ENCODE measurements at regions not wholly inside any gene's neighbourhood (a gene's known extent, or its start where the extent isn't known, plus 50 kb on each side); places are given as distances from the start of the nearest gene placed in this dataset.

- ChIA-PET CTCF (no interaction called here), POLR2A (no interaction called here)
- DNase-seq (ENCODE audit: low read depth, low spot score) = no peak
- TF ChIP-seq CTCF (IDR thresholded peaks at IDR 0.05; ENCODE audit: insufficient read depth, low read length, missing control alignments) = no peak
- H3K4me3 ChIP-seq (ENCODE audit: low read depth, low read length) = no peak overlapping the region
Observed at GRCh38 chr5:57552033-57552432, 69.4 kb upstream of the ACTBL2 start.

- ChIA-PET POLR2A (no interaction called here), CTCF (no interaction called here)
- no peak overlapping the region for H3K4me3 ChIP-seq (ENCODE audit: low read depth, low read length)
- DNase-seq (ENCODE audit: low read depth, low spot score) = no peak
- no peak for TF ChIP-seq CTCF (IDR thresholded peaks at IDR 0.05; ENCODE audit: insufficient read depth, low read length, missing control alignments)
Observed at GRCh38 chr5:57551251-57551650, 68.6 kb upstream of the ACTBL2 start.

GRCh38 chr5:57550132-57550531, 67.5 kb upstream of the ACTBL2 start:
- H3K4me3 ChIP-seq (ENCODE audit: low read depth, low read length) = no peak overlapping the region
- CTCF ChIA-PET = no interaction called here
- no peak for DNase-seq (ENCODE audit: low read depth, low spot score)
- no peak for TF ChIP-seq CTCF (IDR thresholded peaks at IDR 0.05; ENCODE audit: insufficient read depth, low read length, missing control alignments)
- POLR2A ChIA-PET = no interaction called here

- CTCF ChIA-PET = no interaction called here
- POLR2A ChIA-PET = no interaction called here
Observed at GRCh38 chr5:57549566-57549965, 67.0 kb upstream of the ACTBL2 start.

GRCh38 chr5:57540823-57541222, 58.2 kb upstream of the ACTBL2 start:
- POLR2A ChIA-PET = no interaction called here
- CTCF ChIA-PET = interaction anchor here (1.3 kb wide), 1 partner anchor 243 kb away, joined by 4 read pairs; no protein-coding TSS in a partner anchor
- H3K4me3 ChIP-seq (ENCODE audit: low read depth, low read length) = no peak overlapping the region
- no peak for TF ChIP-seq CTCF (IDR thresholded peaks at IDR 0.05; ENCODE audit: insufficient read depth, low read length, missing control alignments)
- DNase-seq (ENCODE audit: low read depth, low spot score) = no peak

More at GRCh38 chr5:57549566-57549965, 67.0 kb upstream of the ACTBL2 start:
- TF ChIP-seq CTCF (IDR thresholded peaks at IDR 0.05; ENCODE audit: insufficient read depth, low read length, missing control alignments) = no peak
- no peak for DNase-seq (ENCODE audit: low read depth, low spot score)
- H3K4me3 ChIP-seq (ENCODE audit: low read depth, low read length) = no peak overlapping the region

- ChIA-PET POLR2A (interaction anchor here (0.7 to 1.6 kb wide), 3 partner anchors 99 to 921 kb away, joined by 3 to 6 read pairs (median 4); partner anchors contain the start of gene PLK2), CTCF (interaction anchor here (1.2 to 1.5 kb wide), 2 partner anchors 111 to 240 kb away, joined by 4 to 5 read pairs; no protein-coding TSS in a partner anchor)
- no peak for TF ChIP-seq CTCF (IDR thresholded peaks at IDR 0.05; ENCODE audit: insufficient read depth, low read length, missing control alignments)
- DNase-seq (ENCODE audit: low read depth, low spot score) = no peak
- no peak overlapping the region for H3K4me3 ChIP-seq (ENCODE audit: low read depth, low read length)
Observed at GRCh38 chr5:57539281-57539701, 56.7 kb upstream of the ACTBL2 start.

Measured in AG04449 (cell line).